ENCODE measurements at regions not wholly inside any gene's neighbourhood (a gene's known extent, or its start where the extent isn't known, plus 50 kb on each side); places are given as distances from the start of the nearest gene placed in this dataset.

GRCh38 chr4:173585876-173586572, 56.0 kb upstream of the HAND2 start:
- no peak for TF ChIP-seq CTCF (conservative IDR thresholded peaks at IDR 0.05; ENCODE audit: control insufficient read depth, insufficient read depth, low read depth, low read length)
- H3K4me3 ChIP-seq (ENCODE audit: control insufficient read depth, low read depth, low read length) = no peak overlapping the region
- DNase-seq (ENCODE audit: low read depth) = no peak

- no peak for TF ChIP-seq CTCF (conservative IDR thresholded peaks at IDR 0.05; ENCODE audit: control insufficient read depth, insufficient read depth, low read depth, low read length)
- no peak for DNase-seq (ENCODE audit: low read depth)
Observed at GRCh38 chr4:173584506-173584905, 54.5 kb upstream of the HAND2 start.

More at GRCh38 chr4:173584506-173584905, 54.5 kb upstream of the HAND2 start:
- no peak overlapping the region for H3K4me3 ChIP-seq (ENCODE audit: control insufficient read depth, low read depth, low read length)
